Caco-2 (cell line): ENCODE measurements at regions not wholly inside any gene's neighbourhood (a gene's known extent, or its start where the extent isn't known, plus 50 kb on each side); places are given as distances from the start of the nearest gene placed in this dataset.

Experiments used
- BruUV-seq: library from RNA; stranded (reverse); fragments of 400-500 nt; replicated peaks from 2 replicates; lab custom pipeline; 2021; lab: Mats Ljungman, UMichigan
- CTCF ChIA-PET: fragments of 300-600 bp; sonication (Branson Sonifier 250); formaldehyde crosslinking; loops from one replicate; lab custom pipeline; 2022; ENCODE audit warnings: antibody characterized with exemption; lab: Charles Lee
- POLR2A ChIA-PET: fragments of 300-600 bp; sonication (Branson Sonifier 250); formaldehyde crosslinking; loops from one replicate; lab custom pipeline; 2022; ENCODE audit warnings: antibody characterized with exemption; lab: Charles Lee
- DNase-seq, 2 experiments: peaks; one replicate each; pipeline versions ENCODE4 v3.0.0 to v3.0.0-alpha.2; 2020 to 2022
- H3K27me3 ChIP-seq: replicated peaks from 2 replicates; pipeline ENCODE4 v1.6.0; 2011; ENCODE audit warnings: low read length; ENCODE audit not compliant: control insufficient read depth, insufficient read depth
- H3K36me3 ChIP-seq: 2 replicates; pipeline ENCODE4 v1.5.1; 2011; ENCODE audit warnings: low read length; ENCODE audit not compliant: control insufficient read depth, insufficient read depth
- H3K4me1 ChIP-seq: fragments of 250-450 bp; sonication (Bioruptor Pico); 2 replicates; pipeline ENCODE4 v1.5.1; 2020; ENCODE audit warnings: mild to moderate bottlenecking
- H3K4me3 ChIP-seq: 2 replicates; pipeline ENCODE4 v1.5.1; 2011; ENCODE audit warnings: low read depth, mild to moderate bottlenecking, control low read depth, low read length
- H3K9me3 ChIP-seq: fragments of 250-450 bp; sonication (Bioruptor Pico); 2 replicates; pipeline ENCODE4 v1.5.1; 2020; ENCODE audit warnings: mild to moderate bottlenecking, moderate library complexity
- H3K27ac Mint-ChIP-seq: one replicate; pipeline ENCODE4 v1.8.0; 2022; ENCODE audit warnings: mixed read lengths; ENCODE audit not compliant: unreplicated experiment
- H3K27me3 Mint-ChIP-seq: one replicate; pipeline ENCODE4 v1.8.0; 2022; ENCODE audit warnings: mixed read lengths; ENCODE audit not compliant: insufficient read depth, unreplicated experiment
- H3K36me3 Mint-ChIP-seq: one replicate; pipeline ENCODE4 v1.8.0; 2022; ENCODE audit warnings: mild to moderate bottlenecking, mixed read lengths; ENCODE audit not compliant: insufficient read depth, unreplicated experiment
- H3K4me1 Mint-ChIP-seq: one replicate; pipeline ENCODE4 v1.8.0; 2022; ENCODE audit warnings: low read depth, mixed read lengths; ENCODE audit not compliant: unreplicated experiment
- H3K4me3 Mint-ChIP-seq: one replicate; pipeline ENCODE4 v1.8.0; 2022; ENCODE audit warnings: mild to moderate bottlenecking, moderate library complexity, mixed read lengths; ENCODE audit not compliant: unreplicated experiment
- H3K9me3 Mint-ChIP-seq: one replicate; pipeline ENCODE4 v1.8.0; 2022; ENCODE audit warnings: mixed read lengths; ENCODE audit not compliant: unreplicated experiment
- intact Hi-C: fragments of 100-400 bp; cut with micrococcal nuclease; formaldehyde crosslinking; loops from one replicate; pipeline ENCODE4 v1.10.0; 2022; ENCODE audit not compliant: unreplicated experiment
- TF ChIP-seq, protein P1 (sequence below), 2 experiments: fragments of 200-600 bp in 1 of 2; IDR thresholded peaks; 1 replicate in 1 of 2; 2 replicates in 1 of 2; pipeline versions ENCODE4 v1.5.1 to v1.8.0; 2011 to 2022; ENCODE audit warnings: antibody characterized with exemption in 1 of 2, control low read depth in 1 of 2, inconsistent platforms in 1 of 2, low read depth in 1 of 2, low read length in 1 of 2, mild to moderate bottlenecking in 1 of 2, moderate library complexity in 1 of 2; ENCODE audit not compliant: insufficient read depth in 1 of 2, severe bottlenecking in 1 of 2, unreplicated experiment in 1 of 2

DNA sequence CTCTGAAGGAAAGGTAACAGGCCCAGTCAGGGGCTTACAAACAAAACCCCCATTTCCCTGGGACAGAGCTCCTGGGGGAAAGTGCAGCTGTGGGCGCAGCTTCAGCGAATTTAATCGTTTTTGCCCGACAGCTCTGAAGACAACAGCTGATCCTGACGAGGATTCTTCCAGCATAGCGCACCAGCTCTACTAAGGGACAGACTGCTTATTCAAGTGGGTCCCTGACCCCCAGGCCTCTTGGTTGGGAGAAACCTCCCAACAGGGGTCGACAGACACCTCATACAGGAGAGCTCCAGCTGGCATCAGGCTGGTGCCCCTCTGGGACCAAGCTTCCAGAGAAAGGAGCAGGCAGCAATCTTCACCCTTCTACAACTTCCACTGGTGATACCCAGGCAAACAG is 486.7 kb downstream of the PRR32 start:
- CTCF ChIA-PET = no interaction called here
- no peak overlapping the region for H3K4me3 ChIP-seq
- H3K27me3 Mint-ChIP-seq = no peaks in the 10 kb centered on the region
- POLR2A ChIA-PET = no interaction called here
- no peaks in the 10 kb centered on the region for H3K9me3 ChIP-seq
- BruUV-seq = no TSS peak
- H3K4me3 Mint-ChIP-seq = no peak overlapping the region
- no peaks in the 10 kb centered on the region for H3K9me3 Mint-ChIP-seq
- TF ChIP-seq, protein P1, sequence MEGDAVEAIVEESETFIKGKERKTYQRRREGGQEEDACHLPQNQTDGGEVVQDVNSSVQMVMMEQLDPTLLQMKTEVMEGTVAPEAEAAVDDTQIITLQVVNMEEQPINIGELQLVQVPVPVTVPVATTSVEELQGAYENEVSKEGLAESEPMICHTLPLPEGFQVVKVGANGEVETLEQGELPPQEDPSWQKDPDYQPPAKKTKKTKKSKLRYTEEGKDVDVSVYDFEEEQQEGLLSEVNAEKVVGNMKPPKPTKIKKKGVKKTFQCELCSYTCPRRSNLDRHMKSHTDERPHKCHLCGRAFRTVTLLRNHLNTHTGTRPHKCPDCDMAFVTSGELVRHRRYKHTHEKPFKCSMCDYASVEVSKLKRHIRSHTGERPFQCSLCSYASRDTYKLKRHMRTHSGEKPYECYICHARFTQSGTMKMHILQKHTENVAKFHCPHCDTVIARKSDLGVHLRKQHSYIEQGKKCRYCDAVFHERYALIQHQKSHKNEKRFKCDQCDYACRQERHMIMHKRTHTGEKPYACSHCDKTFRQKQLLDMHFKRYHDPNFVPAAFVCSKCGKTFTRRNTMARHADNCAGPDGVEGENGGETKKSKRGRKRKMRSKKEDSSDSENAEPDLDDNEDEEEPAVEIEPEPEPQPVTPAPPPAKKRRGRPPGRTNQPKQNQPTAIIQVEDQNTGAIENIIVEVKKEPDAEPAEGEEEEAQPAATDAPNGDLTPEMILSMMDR (IDR thresholded peaks at IDR 0.05; ENCODE audit: insufficient read depth in 1 of 2, low read depth in 1 of 2, low read length in 1 of 2, severe bottlenecking in 1 of 2, unreplicated experiment in 1 of 2) = no peak
- H3K36me3 Mint-ChIP-seq = no peaks in the 10 kb centered on the region
- intact Hi-C loops = no loop called here
- H3K27ac Mint-ChIP-seq = no peak overlapping the region
- H3K4me1 Mint-ChIP-seq = no peaks in the 10 kb centered on the region
- no peak for DNase-seq
- H3K4me1 ChIP-seq = no peaks in the 10 kb centered on the region
- H3K27me3 ChIP-seq = no peaks in the 10 kb centered on the region
- no peaks in the 10 kb centered on the region for H3K36me3 ChIP-seq

DNA sequence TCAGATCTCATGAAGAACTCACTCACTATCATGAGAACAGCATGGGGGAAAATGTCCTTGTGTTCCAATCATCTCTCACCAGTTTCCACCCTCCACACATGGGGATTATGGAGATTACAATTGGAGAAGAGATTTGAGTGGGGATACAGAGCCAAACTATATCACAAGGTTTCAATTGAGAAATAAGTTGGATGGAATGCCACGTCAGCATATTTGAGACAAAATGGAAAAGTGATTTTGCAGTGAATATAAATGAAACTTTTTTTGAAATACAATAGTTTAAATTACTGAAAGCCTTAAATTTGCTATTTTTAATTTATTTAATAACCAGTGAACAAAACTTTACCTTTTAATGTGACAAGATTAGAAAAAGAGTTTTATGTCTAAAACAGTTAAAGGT is 494.1 kb downstream of the PRR32 start:
- Mint-ChIP-seq H3K9me3 (no peaks in the 10 kb centered on the region), H3K4me1 (no peaks in the 10 kb centered on the region), H3K27me3 (no peaks in the 10 kb centered on the region), H3K36me3 (no peaks in the 10 kb centered on the region), H3K4me3 (no peak overlapping the region), H3K27ac (no peak overlapping the region)
- CTCF ChIA-PET = no interaction called here
- Histone ChIP-seq H3K36me3 (no peaks in the 10 kb centered on the region), H3K4me1 (no peaks in the 10 kb centered on the region), H3K9me3 (no peaks in the 10 kb centered on the region), H3K27me3 (no peaks in the 10 kb centered on the region), H3K4me3 (no peak overlapping the region)
- POLR2A ChIA-PET = no interaction called here
- intact Hi-C loops = no loop called here
- no TSS peak for BruUV-seq
- no peak for DNase-seq
- TF ChIP-seq, protein P1 (IDR thresholded peaks at IDR 0.05; ENCODE audit: insufficient read depth in 1 of 2, low read depth in 1 of 2, low read length in 1 of 2, severe bottlenecking in 1 of 2, unreplicated experiment in 1 of 2) = no peak

DNA sequence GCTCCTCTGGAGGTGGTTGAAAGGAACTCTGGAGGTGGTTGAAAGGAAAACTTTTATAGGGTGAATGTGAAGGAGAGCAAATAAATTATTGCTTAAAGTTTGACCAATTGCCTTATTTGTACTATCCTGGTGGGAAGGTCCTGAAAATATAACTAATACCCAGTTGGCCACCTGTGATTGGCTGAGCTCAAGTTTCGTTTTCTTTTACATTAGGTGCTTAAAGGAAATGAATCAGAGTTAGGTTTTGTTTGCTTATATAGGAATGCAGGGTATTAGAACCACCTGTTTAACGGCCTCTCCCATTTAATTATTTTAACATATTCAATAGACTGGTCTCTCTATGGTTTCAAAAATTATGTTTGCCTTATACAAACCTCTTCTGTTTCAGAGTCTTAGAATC is 497.6 kb downstream of the PRR32 start:
- Histone ChIP-seq H3K4me1 (no peaks in the 10 kb centered on the region), H3K4me3 (no peak overlapping the region), H3K9me3 (no peaks in the 10 kb centered on the region), H3K27me3 (no peaks in the 10 kb centered on the region), H3K36me3 (no peaks in the 10 kb centered on the region)
- no peaks in the 10 kb centered on the region for H3K9me3 Mint-ChIP-seq
- no peak overlapping the region for H3K27ac Mint-ChIP-seq
- intact Hi-C loops = no loop called here
- no peaks in the 10 kb centered on the region for H3K4me1 Mint-ChIP-seq
- DNase-seq = no peak
- CTCF ChIA-PET = no interaction called here
- POLR2A ChIA-PET = no interaction called here
- no peaks in the 10 kb centered on the region for H3K36me3 Mint-ChIP-seq
- TF ChIP-seq, protein P1 (IDR thresholded peaks at IDR 0.05; ENCODE audit: insufficient read depth in 1 of 2, low read depth in 1 of 2, low read length in 1 of 2, severe bottlenecking in 1 of 2, unreplicated experiment in 1 of 2) = no peak
- no TSS peak for BruUV-seq
- no peaks in the 10 kb centered on the region for H3K27me3 Mint-ChIP-seq
- H3K4me3 Mint-ChIP-seq = no peak overlapping the region
